COLO829 (cell line): ENCODE measurements at regions not wholly inside any gene's neighbourhood (a gene's known extent, or its start where the extent isn't known, plus 50 kb on each side); places are given as distances from the start of the nearest gene placed in this dataset.

ENCODE experiments used
- DNase-seq: peaks from one replicate; pipeline ENCODE4 v3.0.0; 2012; ENCODE audit warnings: low spot score

DNA sequence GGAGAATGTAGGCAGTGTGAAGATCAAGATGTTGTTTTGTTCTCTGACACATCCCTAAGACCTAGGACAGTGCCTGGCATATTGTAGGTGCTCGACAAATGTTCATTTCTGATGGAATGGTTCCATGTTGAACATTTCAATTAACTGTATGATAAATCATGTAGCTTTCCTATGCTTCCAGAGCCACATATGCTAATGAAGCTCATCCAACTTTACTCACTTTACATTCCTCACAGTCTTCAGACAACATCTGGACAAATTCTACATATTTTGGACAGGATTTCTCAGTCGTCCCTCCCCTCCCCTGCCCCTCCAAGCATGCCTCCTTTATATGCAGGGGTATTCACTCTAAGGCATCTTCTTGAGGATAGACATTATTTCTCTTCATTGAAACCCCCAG is 177.9 kb downstream of the BLID start:
- DNase-seq, result no peak

DNA sequence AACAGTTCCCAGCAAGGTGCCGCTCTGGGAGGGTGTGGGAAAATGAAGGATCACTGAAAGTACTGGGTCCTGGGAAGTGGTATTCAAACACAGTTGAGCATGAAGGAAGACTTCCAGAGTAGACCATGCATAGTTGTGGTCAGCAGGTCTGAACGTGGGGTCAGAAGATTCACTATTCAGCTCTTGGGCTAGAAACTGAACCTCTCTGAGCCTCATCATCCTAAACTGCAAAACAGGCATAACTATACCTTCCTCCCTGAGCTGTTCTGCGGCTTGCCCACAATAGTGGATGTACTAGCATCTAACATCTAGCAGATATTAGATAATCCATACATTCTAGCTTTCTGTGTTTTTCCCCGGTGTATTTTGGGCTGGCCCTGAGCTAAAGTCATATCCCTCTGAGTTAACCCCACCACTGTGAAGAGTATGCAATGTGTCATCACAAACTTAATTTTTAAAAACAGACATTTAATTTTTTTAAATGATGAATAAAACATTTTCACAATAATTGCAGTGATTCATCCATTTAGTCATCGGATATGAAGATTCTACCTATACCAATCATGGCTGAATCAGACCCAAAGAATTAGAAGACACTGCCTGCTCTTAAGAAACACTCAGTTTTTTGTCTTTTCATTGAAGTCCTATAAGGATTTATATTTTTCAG is 179.1 kb downstream of the BLID start:
- peak; percentile 13 for DNase-seq

- no peak for DNase-seq
Observed at GRCh38 chr11:121936370-121936769, 179.6 kb downstream of the BLID start.

- DNase-seq, result no peak
Observed at GRCh38 chr11:121933694-121934093, 182.3 kb downstream of the BLID start.

DNA sequence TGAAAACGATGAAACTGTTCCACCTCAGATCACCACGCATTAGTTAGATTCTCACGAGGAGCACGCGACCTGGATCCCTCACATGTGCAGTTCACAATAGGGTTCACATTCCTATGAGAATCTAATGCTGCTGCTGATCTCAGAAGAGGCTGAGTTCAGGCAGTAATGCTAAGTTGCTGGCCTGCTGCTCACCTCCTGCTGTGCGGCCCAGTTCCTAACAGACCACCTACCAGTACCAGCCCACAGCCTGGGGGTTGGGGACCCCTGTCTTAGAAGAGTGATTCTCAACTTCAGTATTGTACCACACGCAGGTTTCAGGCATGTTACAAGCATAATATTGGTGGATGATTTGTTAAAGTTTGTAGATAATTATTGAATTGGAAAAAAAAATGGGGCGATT is 182.7 kb downstream of the BLID start:
- no peak for DNase-seq

GRCh38 chr11:121932646-121933185 is 183.3 kb downstream of the BLID start:
- DNase-seq, result no peak

DNA sequence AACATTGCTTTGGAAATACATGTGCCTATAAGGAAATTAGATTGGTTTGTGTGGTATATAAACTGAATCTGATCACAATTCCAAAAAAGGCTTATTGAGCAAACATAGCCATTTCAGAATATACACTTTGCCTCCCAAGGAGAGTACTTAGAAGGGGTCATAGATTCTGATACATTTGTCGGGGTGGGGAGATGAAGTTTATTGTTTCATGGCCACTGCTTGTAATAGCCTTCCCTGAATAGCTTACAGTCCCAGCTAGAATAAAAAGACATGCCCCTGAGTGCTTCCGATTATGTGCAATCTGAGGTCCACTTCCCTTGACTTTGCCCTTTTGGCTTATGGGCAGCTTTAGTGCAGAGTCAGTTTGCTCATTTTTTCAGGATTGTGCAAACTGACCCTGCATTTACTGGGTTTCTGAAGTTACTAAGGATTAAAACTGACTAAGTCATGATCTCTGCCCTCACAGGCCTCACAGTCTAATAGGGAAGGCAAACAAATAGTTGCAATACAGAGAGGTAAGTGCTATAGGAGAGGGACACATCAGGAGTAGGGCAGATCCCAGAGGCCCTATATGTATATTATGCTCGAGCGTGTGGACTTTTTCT is 184.2 kb downstream of the BLID start:
- no peak for DNase-seq

GRCh38 chr11:121931121-121931520 is 184.9 kb downstream of the BLID start:
- DNase-seq, result no peak

GRCh38 chr11:121930004-121930965 is 185.7 kb downstream of the BLID start:
- no peak for DNase-seq

GRCh38 chr11:121929581-121929980 is 186.4 kb downstream of the BLID start:
- DNase-seq, result peak; percentile 15

- DNase-seq, result no peak
Observed at GRCh38 chr11:121928597-121929580, 187.1 kb downstream of the BLID start.

DNA sequence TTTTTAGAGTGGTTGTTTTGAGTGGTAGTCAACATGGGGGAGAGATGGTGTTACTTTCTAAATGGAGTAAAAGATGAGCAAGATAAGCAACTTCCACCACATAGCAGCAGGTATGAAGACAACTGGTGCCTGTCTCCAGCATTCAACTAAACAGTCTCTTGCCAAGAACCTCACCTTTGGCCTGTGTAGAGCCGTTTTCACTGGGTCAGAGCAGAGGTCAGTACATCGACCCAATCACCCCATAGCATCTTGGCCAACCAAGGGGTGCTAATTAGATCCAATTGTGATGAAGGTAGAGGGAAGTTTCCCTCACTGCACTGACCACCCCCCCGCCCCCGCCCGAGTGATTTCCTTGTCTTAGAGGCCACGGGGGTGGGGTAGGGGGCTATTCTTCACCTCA is 188.2 kb downstream of the BLID start:
- DNase-seq, result no peak

DNA sequence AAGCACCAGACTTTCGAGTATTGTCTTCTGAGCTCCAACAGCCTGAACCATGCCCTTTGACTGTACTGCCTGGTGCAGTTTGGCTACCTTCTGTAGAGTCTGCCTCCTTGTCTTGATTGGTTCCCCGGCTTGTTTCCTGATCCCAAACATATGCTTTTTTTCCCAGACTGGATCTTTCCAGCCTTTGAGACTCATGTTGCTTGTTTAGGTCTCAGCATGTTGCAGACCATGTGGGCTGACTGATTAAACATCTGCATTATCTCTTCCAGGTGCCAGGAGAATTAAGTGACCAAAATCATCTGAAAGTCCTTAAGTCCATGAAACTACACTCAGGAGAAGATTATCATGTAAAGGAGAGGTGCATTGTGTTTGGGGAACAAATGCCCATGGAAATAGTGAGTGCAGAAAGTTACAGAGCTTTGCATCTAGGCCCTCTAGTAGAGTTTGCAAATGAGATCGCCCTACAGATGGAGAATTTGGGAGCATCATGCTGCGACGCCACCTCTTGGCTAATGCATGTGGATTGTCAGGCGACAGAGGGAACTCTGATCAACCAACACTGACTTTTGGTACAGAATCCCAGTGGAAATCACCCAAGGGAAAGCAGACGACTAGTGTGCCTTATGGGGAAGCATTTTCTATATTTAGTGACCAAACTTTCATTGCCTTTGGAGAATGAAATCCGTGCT is 188.8 kb downstream of the BLID start:
- DNase-seq, result no peak

DNA sequence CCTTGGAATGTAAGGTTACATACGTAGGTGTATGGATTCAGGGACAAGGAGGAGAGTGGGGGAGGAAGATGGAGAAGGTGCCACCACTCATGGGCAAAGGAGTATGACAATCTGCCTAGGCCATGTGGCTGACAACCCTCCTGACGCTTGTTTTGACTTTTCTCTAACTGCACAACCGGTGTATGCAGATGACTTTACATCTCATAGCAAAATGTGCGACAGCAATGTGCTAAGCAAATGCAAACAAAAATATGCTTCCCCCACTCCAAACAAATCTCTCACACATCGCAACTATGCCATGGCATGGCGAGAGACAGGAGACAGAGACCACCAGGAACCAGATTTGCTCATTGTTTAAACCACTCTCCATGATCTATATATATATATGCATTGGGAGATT is 191.8 kb downstream of the BLID start:
- no peak for DNase-seq

- no peak for DNase-seq
Observed at GRCh38 chr11:121917482-121917881, 198.5 kb downstream of the BLID start.

DNA sequence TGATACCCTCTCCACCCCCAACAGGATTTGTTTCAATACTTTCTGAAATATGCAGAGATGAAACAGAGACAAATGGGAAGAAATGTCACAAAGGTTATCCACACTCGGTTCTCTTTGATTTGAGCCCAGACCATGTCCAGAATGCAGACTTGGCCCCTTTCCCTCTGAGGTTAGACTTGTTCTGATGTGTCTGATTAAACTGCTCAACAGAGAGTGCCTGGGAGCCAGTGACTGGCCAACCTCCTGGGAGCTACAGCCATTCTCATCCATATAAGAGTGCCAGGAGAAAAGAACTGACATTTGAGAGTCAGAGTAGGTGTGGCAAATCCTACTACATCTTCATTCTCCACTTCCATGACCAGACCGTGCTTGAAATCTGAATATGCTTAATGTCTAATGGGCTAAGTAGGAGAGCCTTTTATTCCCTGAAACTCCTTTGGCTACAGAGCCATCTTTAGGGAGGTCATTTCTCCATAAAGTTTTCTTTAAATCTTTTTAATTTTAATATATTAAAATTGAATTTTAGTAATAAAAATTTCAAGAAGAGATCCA is 201.4 kb downstream of the BLID start:
- DNase-seq, result no peak

GRCh38 chr11:121909596-121909995 is 206.4 kb downstream of the BLID start:
- no peak for DNase-seq

- no peak for DNase-seq
Observed at GRCh38 chr11:121907379-121907778, 208.6 kb downstream of the BLID start.

GRCh38 chr11:121904148-121904547 is 211.9 kb downstream of the BLID start:
- DNase-seq, result no peak

- DNase-seq, result no peak
Observed at GRCh38 chr11:121901886-121902285, 214.1 kb downstream of the BLID start.
